KMS-11 (cell line): ENCODE measurements at regions not wholly inside any gene's neighbourhood (a gene's known extent, or its start where the extent isn't known, plus 50 kb on each side); places are given as distances from the start of the nearest gene placed in this dataset.

ENCODE experiments used
- H2AFZ ChIP-seq: fragments of 200-600 bp; sonication (generic); 2 replicates; pipeline ENCODE4 v1.6.1; 2016; ENCODE audit warnings: antibody characterized with exemption, mixed run types, low read depth
- H3K27ac ChIP-seq: fragments of 200-600 bp; sonication (generic); 2 replicates; pipeline ENCODE4 v1.6.1; 2016; ENCODE audit warnings: mild to moderate bottlenecking, mixed run types
- H3K27me3 ChIP-seq: fragments of 200-600 bp; sonication (generic); 2 replicates; pipeline ENCODE4 v1.6.1; 2017; ENCODE audit warnings: mild to moderate bottlenecking, low read depth, mixed run types, moderate library complexity; ENCODE audit not compliant: insufficient read depth
- H3K36me3 ChIP-seq: fragments of 200-600 bp; sonication (generic); 2 replicates; pipeline ENCODE4 v1.6.1; 2017; ENCODE audit warnings: mild to moderate bottlenecking, mixed run types; ENCODE audit not compliant: insufficient read depth
- H3K4me1 ChIP-seq: fragments of 200-600 bp; sonication (generic); 2 replicates; pipeline ENCODE4 v1.6.1; 2016; ENCODE audit warnings: mild to moderate bottlenecking, low read depth, mixed run types; ENCODE audit not compliant: poor library complexity, severe bottlenecking
- H3K4me2 ChIP-seq: fragments of 200-600 bp; sonication (generic); 2 replicates; pipeline ENCODE4 v1.7.0; 2016; ENCODE audit warnings: mild to moderate bottlenecking, mixed run types
- H3K4me3 ChIP-seq: fragments of 200-600 bp; sonication (generic); IDR thresholded peaks from 2 replicates; pipeline ENCODE4 v1.6.1; 2017; ENCODE audit warnings: low read depth, low read length, mixed read lengths; ENCODE audit not compliant: insufficient read depth
- H3K79me2 ChIP-seq: fragments of 200-600 bp; sonication (generic); 2 replicates; pipeline ENCODE4 v1.6.1; 2016; ENCODE audit warnings: low read depth, mixed run types; ENCODE audit not compliant: insufficient read depth
- H3K9ac ChIP-seq: fragments of 200-600 bp; sonication (generic); 2 replicates; pipeline ENCODE4 v1.6.1; 2016; ENCODE audit warnings: mild to moderate bottlenecking, mixed run types
- H4K20me1 ChIP-seq: fragments of 200-600 bp; sonication (generic); 2 replicates; pipeline ENCODE4 v1.6.1; 2016; ENCODE audit warnings: mild to moderate bottlenecking, mixed run types; ENCODE audit not compliant: insufficient read depth
- CTCF ChIP-seq: fragments of 200-600 bp; sonication (generic); conservative IDR thresholded peaks from 2 replicates; pipeline ENCODE4 v1.6.1; 2017; ENCODE audit warnings: low read depth, mild to moderate bottlenecking, antibody characterized with exemption, low read length, moderate library complexity, mixed read lengths

GRCh38 chr16:7216719-7217118 lies 115.9 kb upstream of the RBFOX1 start:
- H3K27me3 ChIP-seq, result no peaks in the 10 kb centered on the region
- H4K20me1 ChIP-seq, result no peaks in the 10 kb centered on the region
- no peak overlapping the region for H2AFZ ChIP-seq
- H3K27ac ChIP-seq, result no peak overlapping the region
- H3K4me3 ChIP-seq, result no peak overlapping the region
- H3K4me2 ChIP-seq, result no peak overlapping the region
- H3K4me1 ChIP-seq, result no peaks in the 10 kb centered on the region
- TF ChIP-seq CTCF, result no peak
- H3K36me3 ChIP-seq, result no peaks in the 10 kb centered on the region
- H3K79me2 ChIP-seq, result no peaks in the 10 kb centered on the region
- no peak overlapping the region for H3K9ac ChIP-seq

DNA sequence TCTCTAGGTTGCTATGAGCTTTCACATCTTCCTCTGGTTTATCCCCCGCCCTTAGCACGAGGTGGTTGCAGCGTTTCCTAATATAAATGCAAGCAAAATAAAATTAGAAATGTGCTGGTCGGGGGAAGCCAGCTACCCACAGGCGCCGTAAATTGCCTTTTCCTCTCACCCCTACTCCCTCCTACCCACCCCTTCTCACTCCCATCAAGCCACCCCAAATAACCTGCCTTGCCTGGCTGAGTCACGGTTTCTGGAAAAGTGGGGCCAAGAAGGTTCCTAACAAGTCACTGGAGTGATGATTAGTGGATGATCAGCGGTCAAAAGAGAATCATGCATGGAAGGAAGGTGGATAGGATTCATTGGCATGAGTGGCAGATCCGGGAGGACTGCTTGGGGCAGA lies 120.9 kb upstream of the RBFOX1 start:
- no peak overlapping the region for H3K4me2 ChIP-seq
- no peak for TF ChIP-seq CTCF

DNA sequence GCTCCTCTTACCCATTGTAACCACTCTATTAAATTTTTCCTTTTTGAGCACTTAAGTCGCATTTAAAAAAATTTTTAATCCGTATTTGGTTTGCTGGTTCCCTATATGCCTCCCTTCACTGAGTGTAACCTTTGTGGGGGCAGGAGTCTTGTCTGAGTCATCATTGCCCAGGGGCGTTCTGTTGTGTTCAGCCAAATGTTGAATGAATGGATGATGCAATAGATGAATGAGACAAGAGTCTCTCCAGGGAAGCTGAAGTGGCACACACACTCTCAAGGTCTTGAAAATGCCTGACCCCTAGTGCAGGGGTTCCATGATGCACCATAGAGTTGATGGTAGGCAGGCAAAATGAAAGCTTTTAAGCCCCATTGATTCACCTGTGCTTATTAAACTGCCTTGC lies 123.0 kb upstream of the RBFOX1 start:
- Histone ChIP-seq H3K4me3 (no peak overlapping the region), H3K79me2 (no peaks in the 10 kb centered on the region), H3K9ac (no peak overlapping the region), H3K36me3 (no peaks in the 10 kb centered on the region), H3K4me2 (no peak overlapping the region), H4K20me1 (no peaks in the 10 kb centered on the region), H3K4me1 (no peaks in the 10 kb centered on the region), H3K27me3 (no peaks in the 10 kb centered on the region), H3K27ac (no peak overlapping the region), H2AFZ (no peak overlapping the region)
- no peak for TF ChIP-seq CTCF

More for the DNA sequence above, 120.9 kb upstream of the RBFOX1 start:
- Histone ChIP-seq H3K36me3 (no peaks in the 10 kb centered on the region), H4K20me1 (no peaks in the 10 kb centered on the region), H3K79me2 (no peaks in the 10 kb centered on the region), H3K9ac (no peak overlapping the region), H3K27me3 (no peaks in the 10 kb centered on the region), H3K4me3 (no peak overlapping the region), H3K27ac (no peak overlapping the region), H3K4me1 (no peaks in the 10 kb centered on the region), H2AFZ (no peak overlapping the region)

DNA sequence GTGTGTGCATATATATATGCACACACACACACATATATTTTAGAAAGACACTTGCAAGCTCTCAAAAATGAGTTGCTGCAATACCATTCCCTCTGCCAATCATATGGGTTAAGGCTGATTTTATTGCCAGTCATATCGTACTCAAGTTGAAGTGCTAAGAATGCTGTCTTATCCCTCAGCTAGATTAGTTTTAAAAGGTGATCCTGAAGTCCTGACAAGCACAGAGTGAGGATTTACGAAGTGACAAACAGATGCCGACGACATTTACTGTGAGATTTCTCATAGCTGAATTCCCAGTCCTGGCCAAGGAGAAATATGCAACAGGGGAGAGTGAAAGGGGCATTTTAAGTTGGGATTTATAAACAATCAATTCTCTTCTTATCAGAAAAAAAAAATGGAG lies 126.2 kb upstream of the RBFOX1 start:
- TF ChIP-seq CTCF, result no peak
- Histone ChIP-seq H3K27me3 (no peaks in the 10 kb centered on the region), H3K27ac (no peak overlapping the region), H3K36me3 (no peaks in the 10 kb centered on the region), H3K79me2 (no peaks in the 10 kb centered on the region), H3K4me2 (no peak overlapping the region), H3K9ac (no peak overlapping the region), H3K4me3 (no peak overlapping the region), H4K20me1 (no peaks in the 10 kb centered on the region), H3K4me1 (no peaks in the 10 kb centered on the region), H2AFZ (no peak overlapping the region)

GRCh38 chr16:7200320-7200719 lies 132.3 kb upstream of the RBFOX1 start:
- Histone ChIP-seq H3K4me1 (no peaks in the 10 kb centered on the region), H3K36me3 (no peaks in the 10 kb centered on the region), H3K27me3 (no peaks in the 10 kb centered on the region), H3K27ac (no peak overlapping the region), H4K20me1 (no peaks in the 10 kb centered on the region), H3K4me3 (no peak overlapping the region), H3K4me2 (no peak overlapping the region), H3K79me2 (no peaks in the 10 kb centered on the region), H2AFZ (no peak overlapping the region), H3K9ac (no peak overlapping the region)
- TF ChIP-seq CTCF, result no peak
